HG02884 (cell line): ENCODE measurements at regions not wholly inside any gene's neighbourhood (a gene's known extent, or its start where the extent isn't known, plus 50 kb on each side); places are given as distances from the start of the nearest gene placed in this dataset.

Experiments
- ATAC-seq: cut with Tn5 transposase; IDR thresholded peaks from one replicate; pipeline ENCODE4 v1.9.1; 2021; ENCODE audit warnings: mild to moderate bottlenecking, moderate library complexity; ENCODE audit not compliant: unreplicated experiment

GRCh38 chr11:134008634-134009071 is 51.9 kb upstream of the IGSF9B start:
- peak; percentile 65 for ATAC-seq

- ATAC-seq, result no peak
Observed at GRCh38 chr11:134013518-134013917, 55.4 kb upstream of the JAM3 start.

- ATAC-seq, result no peak
Observed at GRCh38 chr11:134014511-134014910, 54.4 kb upstream of the JAM3 start.

GRCh38 chr11:134015556-134015955 is 53.3 kb upstream of the JAM3 start:
- ATAC-seq, result no peak

GRCh38 chr11:134017511-134018430 is 51.1 kb upstream of the JAM3 start:
- ATAC-seq, result no peak
